Kidney (tissue), 13 donors: ENCODE measurements at regions not wholly inside any gene's neighbourhood (a gene's known extent, or its start where the extent isn't known, plus 50 kb on each side); places are given as distances from the start of the nearest gene placed in this dataset.

ENCODE experiments used
- DNase-seq, 5 donors: peaks; one replicate each; pipeline ENCODE4 v3.0.0-alpha.2; 2013 to 2020
- FAIRE-seq: peaks from 2 replicates; lab custom pipeline; 2012; peaks lifted over from hg19 to GRCh38; lab: Jason Lieb, UNC
- H3K27ac ChIP-seq, 2 donors: one replicate each; pipeline ENCODE4 v1.7.0; 2013; ENCODE audit warnings: low read depth in 2 of 2, low read length in 2 of 2, inconsistent platforms in 1 of 2
- H3K27me3 ChIP-seq: one replicate; pipeline ENCODE4 v1.7.1; 2013; ENCODE audit warnings: low read length, inconsistent platforms; ENCODE audit not compliant: control insufficient read depth, insufficient read depth
- H3K36me3 ChIP-seq, 3 donors: one replicate each; pipeline versions ENCODE4 v1.7.0 to v1.7.1; 2013; ENCODE audit warnings: low read length in 3 of 3, control low read depth in 1 of 3, inconsistent platforms in 1 of 3; ENCODE audit not compliant: insufficient read depth in 3 of 3, control insufficient read depth in 2 of 3
- H3K4me1 ChIP-seq, 3 donors: one replicate each; pipeline versions ENCODE4 v1.7.0 to v1.7.1; 2013; ENCODE audit warnings: low read length in 3 of 3, inconsistent platforms in 1 of 3, low read depth in 1 of 3; ENCODE audit not compliant: control insufficient read depth in 2 of 3, insufficient read depth in 2 of 3
- H3K4me3 ChIP-seq, 3 donors: one replicate each; pipeline versions ENCODE4 v1.7.0 to v1.8.1; 2013; ENCODE audit warnings: low read length in 3 of 3, control low read depth in 1 of 3, inconsistent platforms in 1 of 3
- H3K9ac ChIP-seq, 3 donors: one replicate each; pipeline versions ENCODE4 v1.7.0 to v1.7.1; 2013; ENCODE audit warnings: low read length in 3 of 3, control low read depth in 1 of 3, inconsistent platforms in 1 of 3
- H3K9me3 ChIP-seq, 3 donors: one replicate each; pipeline versions ENCODE4 v1.7.0 to v1.7.1; 2013; ENCODE audit warnings: low read length in 3 of 3, control low read depth in 1 of 3, inconsistent platforms in 1 of 3; ENCODE audit not compliant: control insufficient read depth in 2 of 3, insufficient read depth in 1 of 3
- CTCF ChIP-seq: IDR thresholded peaks from 3 replicates; pipeline ENCODE4 v1.5.1; 2012; ENCODE audit warnings: mild to moderate bottlenecking, moderate library complexity, borderline replicate concordance; ENCODE audit not compliant: insufficient read depth; ENCODE audit errors: extremely low read depth
- intact Hi-C: fragments of 100-400 bp; cut with DNase I; formaldehyde crosslinking; loops from one replicate; pipeline ENCODE4 v1.11.1; 2022
- donor health status: control.
- donor health status: control.
- donor health status: control.
- donor health status: control.
- donor health status: control.
- donor health status: DM: yes; HTN: yes; CAD: no.
- donor health status: Normal renal cell carcinoma (clear cell type).

- DNase-seq (peak in 1 of 5 donors; percentile 2), FAIRE-seq (no peak)
- no peak for TF ChIP-seq CTCF
- no peak overlapping the region for H3K9ac ChIP-seq
- H3K4me3 ChIP-seq = no peak overlapping the region
- no peaks in the 10 kb centered on the region for H3K36me3 ChIP-seq
- no peak overlapping the region for H3K27ac ChIP-seq
- H3K27me3 ChIP-seq = no peaks in the 10 kb centered on the region
- no peaks in the 10 kb centered on the region for H3K9me3 ChIP-seq
- intact Hi-C loops = no loop called here
- no peaks in the 10 kb centered on the region for H3K4me1 ChIP-seq
Observed at GRCh38 chr13:30821421-30821820, 84.7 kb upstream of the MEDAG start.

GRCh38 chr13:30824651-30825050 lies 81.4 kb upstream of the MEDAG start:
- H3K9ac ChIP-seq = no peak overlapping the region
- H3K4me1 ChIP-seq = no peaks in the 10 kb centered on the region
- TF ChIP-seq CTCF = no peak
- FAIRE-seq (no peak), DNase-seq (no peak)
- no peak overlapping the region for H3K27ac ChIP-seq
- no peaks in the 10 kb centered on the region for H3K27me3 ChIP-seq
- intact Hi-C loops = no loop called here
- H3K9me3 ChIP-seq = no peaks in the 10 kb centered on the region
- no peaks in the 10 kb centered on the region for H3K36me3 ChIP-seq
- H3K4me3 ChIP-seq = no peak overlapping the region

- intact Hi-C loops = no loop called here
- H3K9ac ChIP-seq = no peak overlapping the region
- DNase-seq = no peak
- H3K27me3 ChIP-seq = no peaks in the 10 kb centered on the region
- no peaks in the 10 kb centered on the region for H3K36me3 ChIP-seq
- no peak for FAIRE-seq
- H3K4me3 ChIP-seq = no peak overlapping the region
- no peak for TF ChIP-seq CTCF
- no peaks in the 10 kb centered on the region for H3K4me1 ChIP-seq
- H3K9me3 ChIP-seq = no peaks in the 10 kb centered on the region
- H3K27ac ChIP-seq = no peak overlapping the region
Observed at GRCh38 chr13:30826911-30827577, 79.0 kb upstream of the MEDAG start.

GRCh38 chr13:30827578-30827925 lies 78.5 kb upstream of the MEDAG start:
- Histone ChIP-seq H3K9me3 (no peaks in the 10 kb centered on the region), H3K27ac (no peak overlapping the region), H3K36me3 (no peaks in the 10 kb centered on the region), H3K9ac (no peak overlapping the region), H3K4me3 (no peak overlapping the region), H3K4me1 (no peaks in the 10 kb centered on the region), H3K27me3 (no peaks in the 10 kb centered on the region)
- intact Hi-C loops = no loop called here
- TF ChIP-seq CTCF = no peak
- FAIRE-seq (no peak), DNase-seq (no peak)
